Trophoblast cell (in vitro differentiated cells and primary cell): ENCODE measurements at regions not wholly inside any gene's neighbourhood (a gene's known extent, or its start where the extent isn't known, plus 50 kb on each side); places are given as distances from the start of the nearest gene placed in this dataset.

Experiments used
- DNase-seq, 2 donors: peaks; one replicate each; pipeline ENCODE4 v3.0.0-alpha.2; 2016
- H2AFZ ChIP-seq: 2 replicates; pipeline ENCODE4 v1.6.1; 2013; ENCODE audit warnings: low read length, moderate library complexity, mild to moderate bottlenecking; ENCODE audit not compliant: insufficient read depth, poor library complexity
- H2AK5ac ChIP-seq: 2 replicates; pipeline ENCODE4 v1.6.1; 2013; ENCODE audit warnings: mild to moderate bottlenecking, low read length
- H2BK120ac ChIP-seq: 2 replicates; pipeline ENCODE4 v1.6.1; 2013; ENCODE audit warnings: low read length, mild to moderate bottlenecking, moderate library complexity; ENCODE audit not compliant: insufficient read depth, poor library complexity
- H2BK12ac ChIP-seq: 2 replicates; pipeline ENCODE4 v1.6.1; 2013; ENCODE audit warnings: mild to moderate bottlenecking, low read length, moderate library complexity
- H2BK5ac ChIP-seq: 2 replicates; pipeline ENCODE4 v1.6.1; 2013; ENCODE audit warnings: low read length, low read depth, moderate library complexity, mild to moderate bottlenecking; ENCODE audit not compliant: poor library complexity
- H3K14ac ChIP-seq: 2 replicates; pipeline ENCODE4 v1.6.1; 2013; ENCODE audit warnings: mild to moderate bottlenecking, low read length
- H3K18ac ChIP-seq: 2 replicates; pipeline ENCODE4 v1.6.1; 2013; ENCODE audit warnings: mild to moderate bottlenecking, low read length
- H3K23ac ChIP-seq: 2 replicates; pipeline ENCODE4 v1.6.1; 2013; ENCODE audit warnings: low read length
- H3K27ac ChIP-seq: 2 replicates; pipeline ENCODE4 v1.5.1; 2013; ENCODE audit warnings: low read depth, mild to moderate bottlenecking, inconsistent platforms, low read length, moderate library complexity
- H3K27me3 ChIP-seq: 2 replicates; pipeline ENCODE4 v1.6.1; 2013; ENCODE audit warnings: inconsistent platforms, mild to moderate bottlenecking, low read length, moderate library complexity; ENCODE audit not compliant: insufficient read depth
- H3K36me3 ChIP-seq, 2 experiments: 1 replicate in 1 of 2; 2 replicates in 1 of 2; pipeline ENCODE4 v1.6.1; 2013; ENCODE audit warnings: low read length in 2 of 2, mild to moderate bottlenecking in 2 of 2, moderate library complexity in 1 of 2; ENCODE audit not compliant: insufficient read depth in 2 of 2, control insufficient read depth in 1 of 2
- H3K4ac ChIP-seq: 2 replicates; pipeline ENCODE4 v1.6.1; 2013; ENCODE audit warnings: low read depth, mild to moderate bottlenecking, low read length, moderate library complexity
- H3K4me1 ChIP-seq, 2 experiments: 1 replicate in 1 of 2; 2 replicates in 1 of 2; pipeline ENCODE4 v1.6.1; 2013; ENCODE audit warnings: low read length in 2 of 2, mild to moderate bottlenecking in 2 of 2, moderate library complexity in 1 of 2; ENCODE audit not compliant: insufficient read depth in 2 of 2, control insufficient read depth in 1 of 2
- H3K4me2 ChIP-seq: 2 replicates; pipeline ENCODE4 v1.6.1; 2013; ENCODE audit warnings: inconsistent platforms, mild to moderate bottlenecking, low read length, moderate library complexity
- H3K4me3 ChIP-seq: 2 replicates; pipeline ENCODE4 v1.5.1; 2013; ENCODE audit warnings: mild to moderate bottlenecking, low read depth, low read length, inconsistent platforms
- H3K79me1 ChIP-seq: one replicate; pipeline ENCODE4 v1.6.1; 2013; ENCODE audit warnings: low read length
- H3K79me2 ChIP-seq: 2 replicates; pipeline ENCODE4 v1.6.1; 2013; ENCODE audit warnings: low read length, mild to moderate bottlenecking; ENCODE audit not compliant: control insufficient read depth, insufficient read depth, poor library complexity
- H3K9ac ChIP-seq: 2 replicates; pipeline ENCODE4 v1.6.1; 2013; ENCODE audit warnings: mild to moderate bottlenecking, low read length
- H3K9me3 ChIP-seq: 2 replicates; pipeline ENCODE4 v1.6.1; 2013; ENCODE audit warnings: low read depth, mild to moderate bottlenecking, control low read depth, inconsistent platforms, low read length; ENCODE audit not compliant: insufficient read depth
- H4K12ac ChIP-seq: 2 replicates; pipeline ENCODE4 v1.6.1; 2013; ENCODE audit warnings: low read depth, mild to moderate bottlenecking, low read length, moderate library complexity
- H4K8ac ChIP-seq: 2 replicates; pipeline ENCODE4 v1.6.1; 2013; ENCODE audit warnings: low read depth, mild to moderate bottlenecking, low read length, moderate library complexity
- H4K91ac ChIP-seq: one replicate; pipeline ENCODE4 v1.6.1; 2013; ENCODE audit warnings: low read depth, mild to moderate bottlenecking, low read length, moderate library complexity
- WGBS: extraction: QIAGEN DNeasy Blood & Tissue Kit; methylation state at CpG from one replicate; pipeline ENCODE4 v1.1.7; 2013; ENCODE audit warnings: missing lambda C conversion rate; ENCODE audit not compliant: insufficient read length, insufficient coverage; ENCODE audit errors: extremely low coverage; 5-methylcytosine and 5-hydroxymethylcytosine counted together

DNA sequence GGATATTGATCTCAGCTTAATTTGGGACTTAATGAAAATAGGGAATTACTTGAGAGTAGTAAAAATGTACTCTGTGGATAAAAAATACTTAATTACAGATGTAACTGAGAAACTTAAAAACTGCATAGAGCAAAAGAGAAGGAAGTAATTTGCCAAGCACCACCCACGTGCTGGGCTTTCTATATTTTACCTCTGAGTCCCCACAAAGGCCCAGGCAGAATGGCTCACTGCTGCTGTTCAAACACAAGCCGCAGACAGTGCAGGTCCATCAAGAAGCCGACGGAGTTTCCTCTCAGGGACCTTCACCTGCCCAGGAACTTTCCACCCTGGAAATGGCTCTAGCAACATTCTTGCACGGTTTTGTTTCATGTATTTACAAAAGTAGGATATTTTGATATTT, 77.2 kb upstream of the TRPM1 start:
- no CpG with 5 or more reads among the region's 5 CpGs for WGBS
- H3K4ac ChIP-seq, result no peak overlapping the region
- no peak overlapping the region for H3K4me2 ChIP-seq
- H4K91ac ChIP-seq, result no peak overlapping the region
- no peak overlapping the region for H2AK5ac ChIP-seq
- H3K27me3 ChIP-seq, result no peaks in the 10 kb centered on the region
- H3K23ac ChIP-seq, result no peak overlapping the region
- peaks cover 3 to 5% of the 10 kb centered on the region in 2 experiments for H3K4me1 ChIP-seq
- H3K9ac ChIP-seq, result no peak overlapping the region
- no peak overlapping the region for H2BK12ac ChIP-seq
- no peaks in the 10 kb centered on the region for H3K9me3 ChIP-seq
- H3K4me3 ChIP-seq, result no peak overlapping the region
- no peak overlapping the region for H4K12ac ChIP-seq
- H2BK120ac ChIP-seq, result no peak overlapping the region
- no peaks in the 10 kb centered on the region for H3K36me3 ChIP-seq
- no peak for DNase-seq
- no peak overlapping the region for H3K18ac ChIP-seq
- no peak overlapping the region for H2BK5ac ChIP-seq
- H4K8ac ChIP-seq, result no peak overlapping the region
- H3K79me1 ChIP-seq, result no peaks in the 10 kb centered on the region
- H2AFZ ChIP-seq, result no peak overlapping the region
- H3K14ac ChIP-seq, result no peak overlapping the region
- no peak overlapping the region for H3K27ac ChIP-seq
- H3K79me2 ChIP-seq, result no peaks in the 10 kb centered on the region

DNA sequence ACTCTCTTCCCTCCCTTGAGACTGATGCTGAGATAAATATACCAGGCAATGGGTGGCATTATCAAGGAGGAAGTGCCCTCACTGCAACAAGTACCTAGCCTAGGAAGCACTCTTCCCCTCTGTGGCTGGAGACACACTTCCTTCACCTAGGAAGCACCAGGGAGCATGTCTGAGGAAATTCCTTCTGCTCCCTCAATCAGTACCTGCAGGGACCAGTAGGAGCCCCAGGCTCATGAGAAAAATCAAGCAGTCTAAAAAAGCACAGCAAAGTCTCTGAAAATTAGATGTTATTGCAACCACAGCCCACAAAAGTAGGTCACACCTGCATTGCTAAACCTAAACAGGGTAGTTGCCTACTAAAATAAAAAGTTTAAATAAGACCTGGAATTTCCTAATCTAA, 78.2 kb upstream of the TRPM1 start:
- Histone ChIP-seq H3K4me1 (peaks cover 3 to 5% of the 10 kb centered on the region in 2 experiments), H3K4me3 (no peak overlapping the region), H4K8ac (no peak overlapping the region), H3K79me1 (no peaks in the 10 kb centered on the region), H2AK5ac (no peak overlapping the region), H3K14ac (no peak overlapping the region), H4K12ac (no peak overlapping the region), H2BK12ac (no peak overlapping the region), H3K9me3 (no peaks in the 10 kb centered on the region), H2BK120ac (no peak overlapping the region), H3K36me3 (no peaks in the 10 kb centered on the region), H3K27me3 (no peaks in the 10 kb centered on the region), H2AFZ (no peak overlapping the region), H3K9ac (no peak overlapping the region), H3K4me2 (no peak overlapping the region), H4K91ac (no peak overlapping the region), H3K79me2 (no peaks in the 10 kb centered on the region), H3K27ac (no peak overlapping the region), H3K4ac (no peak overlapping the region), H3K23ac (no peak overlapping the region), H3K18ac (no peak overlapping the region), H2BK5ac (no peak overlapping the region)
- no peak for DNase-seq

DNA sequence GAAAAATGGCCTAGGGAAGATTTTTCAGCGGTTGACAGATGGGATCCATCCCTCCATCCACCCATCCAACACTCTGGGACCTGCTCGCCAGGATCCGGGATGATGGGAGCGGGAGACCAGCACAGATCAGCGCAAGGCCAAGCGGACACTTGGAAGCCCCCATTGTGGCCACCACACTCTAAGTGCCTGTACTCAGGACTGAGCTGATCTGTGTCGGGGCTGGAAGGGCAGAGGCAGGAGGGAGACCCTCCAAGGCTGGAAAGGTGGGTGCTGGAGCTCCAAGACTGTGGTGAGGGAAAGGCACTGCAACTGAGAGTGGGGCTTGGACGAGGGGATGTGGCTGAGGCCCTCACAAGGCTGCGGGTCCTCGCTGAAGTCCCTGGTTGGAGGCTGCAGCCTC, 91.8 kb upstream of the TRPM1 start:
- no peaks in the 10 kb centered on the region for H3K36me3 ChIP-seq
- H3K27me3 ChIP-seq, result no peaks in the 10 kb centered on the region
- no peak overlapping the region for H2AK5ac ChIP-seq
- no peak overlapping the region for H3K18ac ChIP-seq
- no peak overlapping the region for H3K14ac ChIP-seq
- H3K9me3 ChIP-seq, result no peaks in the 10 kb centered on the region
- no peak overlapping the region for H3K4ac ChIP-seq
- no peak for DNase-seq
- H3K23ac ChIP-seq, result no peak overlapping the region
- no peak overlapping the region for H2BK5ac ChIP-seq
- no peaks in the 10 kb centered on the region for H3K79me1 ChIP-seq
- H3K9ac ChIP-seq, result no peak overlapping the region
- H3K4me3 ChIP-seq, result no peak overlapping the region
- H2AFZ ChIP-seq, result no peak overlapping the region
- H2BK120ac ChIP-seq, result no peak overlapping the region
- no peak overlapping the region for H2BK12ac ChIP-seq
- H3K27ac ChIP-seq, result no peak overlapping the region
- H3K4me1 ChIP-seq, result no peaks in the 10 kb centered on the region
- no peak overlapping the region for H3K4me2 ChIP-seq
- no peaks in the 10 kb centered on the region for H3K79me2 ChIP-seq
- H4K12ac ChIP-seq, result no peak overlapping the region
- no peak overlapping the region for H4K91ac ChIP-seq
- no CpG with 5 or more reads among the region's 10 CpGs for WGBS
- H4K8ac ChIP-seq, result no peak overlapping the region

DNA sequence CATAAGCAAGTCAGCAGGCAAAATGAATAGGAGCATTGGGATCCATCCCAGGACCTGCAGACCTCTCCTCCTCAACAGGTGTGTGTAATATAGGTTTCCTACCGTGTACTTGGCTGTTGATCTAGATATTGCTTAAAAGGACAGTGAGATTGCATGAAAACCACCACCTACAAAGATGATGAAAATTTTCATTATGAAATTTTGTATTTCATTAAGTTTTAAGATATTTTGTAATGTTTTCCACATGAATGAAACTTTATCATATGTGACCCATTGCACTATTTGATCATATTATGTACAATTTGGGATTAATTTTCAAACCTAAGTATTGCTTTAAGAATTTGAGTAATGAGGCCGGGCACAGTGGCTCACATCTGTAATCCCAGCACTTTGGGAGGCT, 94.3 kb upstream of the TRPM1 start:
- Histone ChIP-seq H3K4me3 (no peak overlapping the region), H3K27ac (no peak overlapping the region), H3K79me2 (no peaks in the 10 kb centered on the region), H2BK5ac (no peak overlapping the region), H3K4me2 (no peak overlapping the region), H4K12ac (no peak overlapping the region), H3K23ac (no peak overlapping the region), H4K8ac (no peak overlapping the region), H3K27me3 (no peaks in the 10 kb centered on the region), H3K18ac (no peak overlapping the region), H3K36me3 (no peaks in the 10 kb centered on the region), H2BK120ac (no peak overlapping the region), H2BK12ac (no peak overlapping the region), H4K91ac (no peak overlapping the region), H3K9ac (no peak overlapping the region), H3K4ac (no peak overlapping the region), H3K4me1 (no peaks in the 10 kb centered on the region), H2AK5ac (no peak overlapping the region), H3K9me3 (no peaks in the 10 kb centered on the region), H3K14ac (no peak overlapping the region), H3K79me1 (no peaks in the 10 kb centered on the region), H2AFZ (no peak overlapping the region)
- no CpG with 5 or more reads among the region's 2 CpGs for WGBS
- DNase-seq, result no peak
